KMS-11 (cell line): ENCODE measurements at regions not wholly inside any gene's neighbourhood (a gene's known extent, or its start where the extent isn't known, plus 50 kb on each side); places are given as distances from the start of the nearest gene placed in this dataset.

Experiments used
- H2AFZ ChIP-seq: fragments of 200-600 bp; sonication (generic); 2 replicates; pipeline ENCODE4 v1.6.1; 2016; ENCODE audit warnings: antibody characterized with exemption, mixed run types, low read depth
- H3K27ac ChIP-seq: fragments of 200-600 bp; sonication (generic); 2 replicates; pipeline ENCODE4 v1.6.1; 2016; ENCODE audit warnings: mild to moderate bottlenecking, mixed run types
- H3K27me3 ChIP-seq: fragments of 200-600 bp; sonication (generic); 2 replicates; pipeline ENCODE4 v1.6.1; 2017; ENCODE audit warnings: mild to moderate bottlenecking, low read depth, mixed run types, moderate library complexity; ENCODE audit not compliant: insufficient read depth
- H3K36me3 ChIP-seq: fragments of 200-600 bp; sonication (generic); 2 replicates; pipeline ENCODE4 v1.6.1; 2017; ENCODE audit warnings: mild to moderate bottlenecking, mixed run types; ENCODE audit not compliant: insufficient read depth
- H3K4me1 ChIP-seq: fragments of 200-600 bp; sonication (generic); 2 replicates; pipeline ENCODE4 v1.6.1; 2016; ENCODE audit warnings: mild to moderate bottlenecking, low read depth, mixed run types; ENCODE audit not compliant: poor library complexity, severe bottlenecking
- H3K4me2 ChIP-seq: fragments of 200-600 bp; sonication (generic); 2 replicates; pipeline ENCODE4 v1.7.0; 2016; ENCODE audit warnings: mild to moderate bottlenecking, mixed run types
- H3K4me3 ChIP-seq: fragments of 200-600 bp; sonication (generic); IDR thresholded peaks from 2 replicates; pipeline ENCODE4 v1.6.1; 2017; ENCODE audit warnings: low read depth, low read length, mixed read lengths; ENCODE audit not compliant: insufficient read depth
- H3K79me2 ChIP-seq: fragments of 200-600 bp; sonication (generic); 2 replicates; pipeline ENCODE4 v1.6.1; 2016; ENCODE audit warnings: low read depth, mixed run types; ENCODE audit not compliant: insufficient read depth
- H3K9ac ChIP-seq: fragments of 200-600 bp; sonication (generic); 2 replicates; pipeline ENCODE4 v1.6.1; 2016; ENCODE audit warnings: mild to moderate bottlenecking, mixed run types
- H4K20me1 ChIP-seq: fragments of 200-600 bp; sonication (generic); 2 replicates; pipeline ENCODE4 v1.6.1; 2016; ENCODE audit warnings: mild to moderate bottlenecking, mixed run types; ENCODE audit not compliant: insufficient read depth
- CTCF ChIP-seq: fragments of 200-600 bp; sonication (generic); conservative IDR thresholded peaks from 2 replicates; pipeline ENCODE4 v1.6.1; 2017; ENCODE audit warnings: low read depth, mild to moderate bottlenecking, antibody characterized with exemption, low read length, moderate library complexity, mixed read lengths

DNA sequence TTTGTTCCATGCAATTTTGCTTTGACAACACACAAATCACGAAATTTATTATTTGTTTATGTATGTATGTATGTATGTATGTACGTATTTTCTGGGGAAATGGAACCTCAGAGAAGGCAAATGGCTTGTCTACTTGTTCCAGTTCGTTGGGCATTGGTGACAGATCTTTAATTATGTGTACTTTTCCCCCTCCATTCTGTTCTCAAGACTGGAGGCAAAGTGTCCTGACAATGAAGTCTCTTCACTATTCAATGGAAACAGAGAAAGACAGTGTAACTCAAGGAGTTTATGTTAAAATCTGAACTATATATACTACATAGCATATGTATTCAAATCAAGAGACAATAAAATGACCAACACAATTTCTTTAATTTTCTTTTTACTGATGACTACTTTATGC, 245.7 kb upstream of the PTBP2 start:
- no peak for TF ChIP-seq CTCF

DNA sequence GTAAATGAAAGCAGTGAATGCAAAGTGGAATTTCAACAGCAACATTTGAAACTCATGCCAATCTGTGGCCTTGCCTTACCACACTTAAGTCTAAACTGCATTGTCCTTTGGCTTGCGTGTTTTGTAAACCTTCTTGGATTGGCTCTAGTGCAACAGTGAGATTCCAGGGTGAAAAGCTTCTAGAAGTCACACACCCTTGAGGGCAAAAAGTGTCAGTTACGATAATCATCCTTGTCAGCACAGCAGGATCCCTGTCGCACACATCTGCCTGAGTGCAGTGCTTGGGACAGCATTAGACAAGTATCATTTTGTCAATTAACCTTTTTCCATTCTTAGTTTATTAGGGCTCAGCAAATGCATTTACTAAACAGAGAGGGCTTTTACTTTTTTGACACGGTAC, 243.4 kb upstream of the PTBP2 start:
- Histone ChIP-seq H3K4me3 (no peak overlapping the region), H3K36me3 (no peaks in the 10 kb centered on the region), H3K9ac (no peak overlapping the region), H3K27me3 (no peaks in the 10 kb centered on the region), H3K79me2 (no peaks in the 10 kb centered on the region), H2AFZ (no peak overlapping the region), H3K27ac (no peak overlapping the region), H3K4me1 (no peaks in the 10 kb centered on the region), H3K4me2 (no peak overlapping the region), H4K20me1 (no peaks in the 10 kb centered on the region)
- no peak for TF ChIP-seq CTCF

More for the DNA sequence above, 245.7 kb upstream of the PTBP2 start:
- peaks cover 15% of the 10 kb centered on the region for H3K4me1 ChIP-seq
- no peaks in the 10 kb centered on the region for H3K36me3 ChIP-seq
- no peak overlapping the region for H3K27ac ChIP-seq
- no peak overlapping the region for H3K9ac ChIP-seq
- no peaks in the 10 kb centered on the region for H3K27me3 ChIP-seq
- no peak overlapping the region for H3K4me2 ChIP-seq
- no peaks in the 10 kb centered on the region for H4K20me1 ChIP-seq
- H2AFZ ChIP-seq: no peak overlapping the region
- H3K4me3 ChIP-seq: no peak overlapping the region
- no peaks in the 10 kb centered on the region for H3K79me2 ChIP-seq

GRCh38 chr1:96481409-96481808, 240.2 kb upstream of the PTBP2 start:
- Histone ChIP-seq H3K27ac (no peak overlapping the region), H3K27me3 (no peaks in the 10 kb centered on the region), H3K4me1 (no peaks in the 10 kb centered on the region), H3K4me3 (no peak overlapping the region), H3K79me2 (no peaks in the 10 kb centered on the region), H2AFZ (no peak overlapping the region), H3K36me3 (no peaks in the 10 kb centered on the region), H3K4me2 (no peak overlapping the region), H4K20me1 (no peaks in the 10 kb centered on the region), H3K9ac (no peak overlapping the region)
- TF ChIP-seq CTCF: no peak

- no peaks in the 10 kb centered on the region for H3K79me2 ChIP-seq
- no peak overlapping the region for H3K4me3 ChIP-seq
- H3K4me2 ChIP-seq: no peak overlapping the region
- H4K20me1 ChIP-seq: no peaks in the 10 kb centered on the region
- H3K4me1 ChIP-seq: no peaks in the 10 kb centered on the region
- H3K27ac ChIP-seq: no peak overlapping the region
- H3K9ac ChIP-seq: no peak overlapping the region
- H3K36me3 ChIP-seq: no peaks in the 10 kb centered on the region
- no peaks in the 10 kb centered on the region for H3K27me3 ChIP-seq
- H2AFZ ChIP-seq: no peak overlapping the region
- no peak for TF ChIP-seq CTCF
Observed at GRCh38 chr1:96482616-96483015, 239.0 kb upstream of the PTBP2 start.

GRCh38 chr1:96487394-96487793, 234.2 kb upstream of the PTBP2 start:
- Histone ChIP-seq H3K27ac (no peak overlapping the region), H3K27me3 (no peaks in the 10 kb centered on the region), H3K4me3 (no peak overlapping the region), H3K4me1 (no peaks in the 10 kb centered on the region), H4K20me1 (no peaks in the 10 kb centered on the region), H3K36me3 (no peaks in the 10 kb centered on the region), H2AFZ (no peak overlapping the region), H3K79me2 (no peaks in the 10 kb centered on the region), H3K9ac (no peak overlapping the region), H3K4me2 (no peak overlapping the region)
- no peak for TF ChIP-seq CTCF
